GM19351 (cell line): ENCODE measurements at regions not wholly inside any gene's neighbourhood (a gene's known extent, or its start where the extent isn't known, plus 50 kb on each side); places are given as distances from the start of the nearest gene placed in this dataset.

ENCODE experiments used
- ATAC-seq: cut with Tn5 transposase; IDR thresholded peaks from one replicate; pipeline ENCODE4 v1.9.1; 2021; ENCODE audit warnings: mild to moderate bottlenecking, moderate library complexity; ENCODE audit not compliant: unreplicated experiment

- ATAC-seq: no peak
Observed at GRCh38 chr19:29098091-29098490, 114.9 kb downstream of the UQCRFS1 start.

DNA sequence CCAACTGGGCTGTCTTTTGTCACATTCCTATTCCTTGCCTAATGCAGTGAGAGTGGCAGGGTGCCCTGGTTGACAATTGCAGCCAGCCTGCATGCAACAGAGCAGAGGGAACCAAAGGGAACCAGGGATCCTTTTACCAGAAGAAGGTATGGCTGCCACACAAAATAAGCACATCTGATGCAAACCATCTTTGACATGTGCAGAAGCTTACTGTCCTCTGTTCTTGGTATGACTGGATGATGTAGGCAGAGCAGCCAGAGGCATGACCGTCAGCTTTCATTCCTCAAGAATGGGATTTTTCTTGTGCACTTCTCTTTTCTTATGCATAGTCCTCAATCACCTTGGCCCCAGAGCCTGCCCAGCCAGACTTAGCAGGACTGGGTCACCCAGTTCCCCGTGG lies 116.1 kb downstream of the UQCRFS1 start:
- no peak for ATAC-seq

DNA sequence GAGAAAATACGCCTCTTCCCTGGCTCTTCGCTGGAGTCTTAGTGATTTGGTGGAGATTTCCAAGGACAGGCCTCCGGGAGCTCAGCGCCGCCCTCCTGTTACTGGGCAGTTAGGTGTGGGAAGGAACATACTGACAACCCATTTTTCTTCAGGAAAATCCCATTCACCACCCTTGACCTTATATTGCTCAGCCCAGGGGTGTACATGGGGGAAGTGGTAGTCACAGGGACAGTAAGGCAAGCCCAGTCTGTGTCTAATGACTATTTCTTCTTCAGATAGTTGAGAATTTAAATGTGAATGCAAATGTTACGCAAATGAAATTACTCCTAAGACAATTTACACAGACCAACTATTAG lies 119.4 kb downstream of the UQCRFS1 start:
- no peak for ATAC-seq

GRCh38 chr19:29092712-29093552 lies 120.0 kb downstream of the UQCRFS1 start:
- no peak for ATAC-seq

GRCh38 chr19:29090783-29091526 lies 122.0 kb downstream of the UQCRFS1 start:
- ATAC-seq: no peak

GRCh38 chr19:29089315-29089870 lies 123.6 kb downstream of the UQCRFS1 start:
- ATAC-seq: no peak

DNA sequence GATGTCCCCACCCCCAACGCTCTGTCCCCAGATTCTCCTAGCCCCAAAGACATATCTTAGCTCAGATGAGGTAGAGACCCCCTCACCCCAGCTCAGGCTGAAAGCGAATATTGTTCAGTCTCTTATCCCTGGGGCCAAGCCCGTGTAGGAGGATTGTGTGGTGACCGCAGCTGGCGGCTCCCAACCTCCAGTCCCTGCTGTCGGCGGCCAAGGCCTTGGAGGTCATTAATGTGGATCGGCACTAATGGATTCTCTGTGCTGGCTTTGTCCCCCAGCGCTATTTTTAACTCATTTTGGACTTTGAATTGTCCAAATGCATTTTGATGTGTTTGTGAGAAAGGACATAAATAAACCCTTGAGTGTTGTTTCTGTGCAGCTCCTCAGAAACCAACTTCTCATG lies 124.2 kb downstream of the UQCRFS1 start:
- no peak for ATAC-seq

- no peak for ATAC-seq
Observed at GRCh38 chr19:29086646-29087045, 126.3 kb downstream of the UQCRFS1 start.

DNA sequence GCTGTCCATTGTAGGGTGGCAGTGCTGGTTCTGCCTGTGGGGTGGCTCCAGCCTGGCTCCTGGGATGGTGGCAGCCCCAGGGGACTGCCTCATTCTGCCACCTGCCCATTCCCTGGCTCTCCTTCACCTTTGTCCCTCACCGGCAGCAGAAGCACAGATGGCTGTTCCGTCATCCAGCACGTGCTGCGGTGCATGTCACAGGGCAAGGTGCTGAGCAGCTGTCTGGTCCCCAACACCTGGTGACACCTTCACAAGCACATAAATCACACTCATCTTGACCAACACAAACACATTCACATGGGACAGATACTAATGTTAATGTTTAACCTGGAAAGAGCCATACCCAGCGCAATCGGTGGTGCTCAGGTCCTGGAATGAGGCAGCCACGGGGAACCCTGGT lies 126.8 kb downstream of the UQCRFS1 start:
- ATAC-seq: no peak

GRCh38 chr19:29085630-29086029 lies 127.3 kb downstream of the UQCRFS1 start:
- no peak for ATAC-seq

DNA sequence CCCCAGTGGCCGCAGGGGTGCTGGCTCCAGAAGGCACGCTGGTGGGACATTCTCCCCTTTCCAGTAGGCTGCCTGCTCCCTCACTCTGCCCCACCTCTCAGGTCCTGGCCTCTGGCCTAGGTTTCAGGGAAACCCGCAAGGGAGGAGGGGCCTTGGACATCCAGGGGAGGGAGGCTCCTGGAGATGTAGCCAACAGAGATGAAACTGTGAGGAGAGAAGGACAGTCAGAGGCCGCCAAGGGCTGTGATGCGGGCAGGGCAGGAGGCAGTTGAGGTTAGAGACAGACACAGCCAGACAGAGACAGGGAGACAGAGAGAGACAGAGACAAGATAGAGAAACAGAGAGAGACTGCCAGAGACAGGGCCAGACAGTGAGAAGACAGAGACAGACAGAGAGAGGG lies 127.7 kb downstream of the UQCRFS1 start:
- ATAC-seq: no peak

DNA sequence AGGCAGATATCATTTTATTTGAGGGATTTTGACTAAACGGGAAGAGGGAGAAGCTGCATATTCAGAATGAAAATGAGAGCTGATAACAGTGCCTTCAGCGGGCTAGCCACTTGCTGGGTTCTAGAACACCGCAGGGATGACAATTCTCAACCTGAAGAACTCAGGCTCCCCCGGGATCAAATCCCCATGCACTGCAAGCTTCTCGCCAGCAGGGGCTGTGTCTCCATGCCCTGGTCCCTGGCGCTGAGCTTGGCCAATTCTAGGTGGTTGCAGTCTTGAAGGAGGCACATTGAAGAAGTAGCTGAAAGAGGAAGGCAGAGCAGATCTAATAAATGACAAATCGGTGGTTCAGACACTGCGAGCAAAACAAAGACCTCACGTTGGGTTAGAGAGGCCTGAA lies 128.7 kb downstream of the UQCRFS1 start:
- ATAC-seq: no peak

GRCh38 chr19:29083863-29084262 lies 129.1 kb downstream of the UQCRFS1 start:
- no peak for ATAC-seq

GRCh38 chr19:29079356-29080032 lies 133.5 kb downstream of the UQCRFS1 start:
- ATAC-seq: no peak

- no peak for ATAC-seq
Observed at GRCh38 chr19:29076963-29077362, 136.0 kb downstream of the UQCRFS1 start.

- ATAC-seq: no peak
Observed at GRCh38 chr19:29076161-29076560, 136.8 kb downstream of the UQCRFS1 start.

DNA sequence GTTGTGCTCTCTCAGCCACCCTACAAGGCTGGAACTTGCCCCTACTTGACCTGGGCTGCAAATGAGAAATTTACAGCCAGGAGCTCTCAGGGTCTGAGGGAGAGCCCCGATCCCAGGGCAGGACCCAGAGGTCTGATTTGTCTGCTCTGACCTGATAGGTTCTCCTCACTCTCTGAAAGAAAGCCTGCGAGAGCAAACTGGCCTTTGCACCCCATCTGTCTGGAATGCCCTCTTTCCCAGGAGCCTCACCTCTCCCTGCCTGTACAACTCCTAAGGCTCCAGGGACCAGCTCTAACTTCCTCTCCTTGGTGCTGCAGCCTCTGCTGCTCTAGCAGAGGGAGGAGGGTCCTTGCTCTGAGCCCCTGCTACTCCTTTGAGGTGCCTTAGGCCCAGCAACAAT lies 137.8 kb downstream of the UQCRFS1 start:
- ATAC-seq: no peak

- no peak for ATAC-seq
Observed at GRCh38 chr19:29074579-29074978, 138.4 kb downstream of the UQCRFS1 start.

DNA sequence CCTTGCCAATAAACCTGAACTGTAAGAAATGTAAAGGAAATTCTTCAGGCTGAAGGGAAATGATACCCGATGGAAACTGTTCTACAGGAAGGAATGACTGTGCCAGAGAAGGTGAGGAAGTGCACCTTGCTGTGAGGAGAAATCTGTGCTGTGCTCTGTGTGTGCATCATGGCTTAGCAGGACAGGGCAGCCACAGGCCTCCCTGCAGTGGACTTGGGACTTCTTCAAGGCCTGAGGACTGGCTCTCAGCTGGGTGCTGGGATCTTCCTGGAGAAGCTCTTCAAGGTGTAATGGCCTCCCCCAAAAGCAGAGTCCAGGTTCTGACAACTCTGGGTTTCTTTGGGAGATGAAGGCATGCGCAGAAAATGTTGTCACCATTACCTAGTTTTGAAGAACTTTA lies 145.1 kb downstream of the UQCRFS1 start:
- ATAC-seq: no peak

DNA sequence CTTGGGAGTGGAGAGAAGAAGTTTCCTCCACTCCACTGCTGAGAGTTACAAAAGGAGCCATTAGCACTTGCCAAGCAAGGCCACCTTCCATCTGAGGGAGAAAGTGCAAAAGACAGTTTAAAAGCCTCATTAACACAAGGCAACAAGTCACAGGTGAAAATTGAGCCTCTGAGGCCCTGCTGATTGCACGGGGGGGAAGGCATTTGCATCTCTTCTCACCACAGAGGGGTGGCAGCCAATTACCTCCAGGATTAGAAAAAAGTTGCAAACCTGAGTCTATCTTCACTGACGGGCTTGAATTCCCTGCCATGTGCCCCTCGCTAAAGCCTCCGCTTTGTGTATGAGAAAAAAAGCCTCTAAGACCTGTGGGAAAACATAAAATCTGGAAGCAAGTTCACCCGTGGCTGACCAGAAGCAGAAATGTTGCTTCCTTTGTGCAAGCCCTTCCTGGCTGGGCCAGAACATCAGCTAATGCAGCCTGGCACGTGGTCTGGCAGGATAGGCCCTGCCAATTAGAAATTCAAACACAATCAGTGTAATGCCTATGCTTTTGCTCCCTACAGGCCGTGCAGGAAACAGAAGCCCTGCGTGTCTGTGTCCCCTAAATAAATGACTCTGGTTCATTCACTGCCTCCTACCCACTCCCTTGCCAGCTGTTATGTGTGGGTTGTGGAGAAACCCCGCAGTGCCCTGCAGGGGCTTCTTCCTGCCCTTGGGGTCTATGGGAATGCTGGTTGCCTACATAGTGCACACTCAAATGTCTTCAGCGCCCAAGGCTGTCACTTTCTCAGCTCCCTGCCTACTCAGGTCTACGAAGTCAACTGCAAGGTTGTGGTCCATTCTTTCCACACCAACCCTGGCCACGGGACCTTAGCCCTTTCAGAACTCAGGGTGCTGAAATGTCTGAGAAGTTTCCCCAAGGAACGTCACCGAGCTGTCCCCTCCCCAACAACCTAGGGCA lies 150.2 kb downstream of the UQCRFS1 start:
- ATAC-seq: no peak
